Left ventricle myocardium inferior (tissue), 1 donor: ENCODE measurements at regions not wholly inside any gene's neighbourhood (a gene's known extent, or its start where the extent isn't known, plus 50 kb on each side); places are given as distances from the start of the nearest gene placed in this dataset.

Experiments
- DNase-seq: peaks from one replicate; pipeline ENCODE4 v3.0.0-alpha.2; 2020
- H3K27ac ChIP-seq: fragments of 200-600 bp; replicated peaks from 2 replicates; pipeline ENCODE4 v1.8.0; 2021
- H3K27me3 ChIP-seq: fragments of 200-600 bp; 2 replicates; pipeline ENCODE4 v1.8.0; 2021; ENCODE audit warnings: low read depth
- H3K36me3 ChIP-seq: fragments of 200-600 bp; 2 replicates; pipeline ENCODE4 v1.8.0; 2021
- H3K4me1 ChIP-seq: fragments of 200-600 bp; 2 replicates; pipeline ENCODE4 v1.8.0; 2021
- H3K4me3 ChIP-seq: fragments of 200-600 bp; 2 replicates; pipeline ENCODE4 v1.8.0; 2021; ENCODE audit warnings: mild to moderate bottlenecking, moderate library complexity
- H3K9me3 ChIP-seq: fragments of 200-600 bp; replicated peaks from 2 replicates; pipeline ENCODE4 v1.8.0; 2021
- intact Hi-C: fragments of 100-400 bp; cut with micrococcal nuclease; formaldehyde crosslinking; loops from one replicate; pipeline ENCODE4 v1.11.0; 2022
- TF ChIP-seq, protein P1 (sequence below): fragments of 200-600 bp; IDR thresholded peaks from 2 replicates; pipeline ENCODE4 v1.8.0; 2021; ENCODE audit warnings: antibody characterized with exemption, mild to moderate bottlenecking, borderline replicate concordance
- donor health status: DM: no; HTN: yes; CAD: no; lungs with severe emphysema.

- H3K9me3 ChIP-seq, result peaks cover 4% of the 10 kb centered on the region
- no peak for DNase-seq
- H3K4me1 ChIP-seq, result no peaks in the 10 kb centered on the region
- no peak overlapping the region for H3K4me3 ChIP-seq
- H3K36me3 ChIP-seq, result no peaks in the 10 kb centered on the region
- H3K27me3 ChIP-seq, result peaks cover 3% of the 10 kb centered on the region
- intact Hi-C loops, result no loop called here
- TF ChIP-seq, protein P1, sequence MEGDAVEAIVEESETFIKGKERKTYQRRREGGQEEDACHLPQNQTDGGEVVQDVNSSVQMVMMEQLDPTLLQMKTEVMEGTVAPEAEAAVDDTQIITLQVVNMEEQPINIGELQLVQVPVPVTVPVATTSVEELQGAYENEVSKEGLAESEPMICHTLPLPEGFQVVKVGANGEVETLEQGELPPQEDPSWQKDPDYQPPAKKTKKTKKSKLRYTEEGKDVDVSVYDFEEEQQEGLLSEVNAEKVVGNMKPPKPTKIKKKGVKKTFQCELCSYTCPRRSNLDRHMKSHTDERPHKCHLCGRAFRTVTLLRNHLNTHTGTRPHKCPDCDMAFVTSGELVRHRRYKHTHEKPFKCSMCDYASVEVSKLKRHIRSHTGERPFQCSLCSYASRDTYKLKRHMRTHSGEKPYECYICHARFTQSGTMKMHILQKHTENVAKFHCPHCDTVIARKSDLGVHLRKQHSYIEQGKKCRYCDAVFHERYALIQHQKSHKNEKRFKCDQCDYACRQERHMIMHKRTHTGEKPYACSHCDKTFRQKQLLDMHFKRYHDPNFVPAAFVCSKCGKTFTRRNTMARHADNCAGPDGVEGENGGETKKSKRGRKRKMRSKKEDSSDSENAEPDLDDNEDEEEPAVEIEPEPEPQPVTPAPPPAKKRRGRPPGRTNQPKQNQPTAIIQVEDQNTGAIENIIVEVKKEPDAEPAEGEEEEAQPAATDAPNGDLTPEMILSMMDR, result no peak
- no peak overlapping the region for H3K27ac ChIP-seq
Observed at GRCh38 chr3:157956176-157956575, 150.0 kb downstream of the SHOX2 start.

GRCh38 chr3:157953565-157953964 lies 152.7 kb downstream of the SHOX2 start:
- no peak for DNase-seq
- Histone ChIP-seq H3K9me3 (peaks cover 8% of the 10 kb centered on the region), H3K4me1 (no peaks in the 10 kb centered on the region), H3K27me3 (peaks cover 3% of the 10 kb centered on the region), H3K36me3 (no peaks in the 10 kb centered on the region), H3K4me3 (no peak overlapping the region), H3K27ac (no peak overlapping the region)
- TF ChIP-seq, protein P1, result no peak
- intact Hi-C loops, result no loop called here

GRCh38 chr3:157948605-157949383 lies 157.4 kb downstream of the SHOX2 start:
- no peaks in the 10 kb centered on the region for H3K4me1 ChIP-seq
- H3K27ac ChIP-seq, result no peak overlapping the region
- H3K36me3 ChIP-seq, result no peaks in the 10 kb centered on the region
- H3K9me3 ChIP-seq, result peaks cover 8% of the 10 kb centered on the region
- intact Hi-C loops, result no loop called here
- H3K4me3 ChIP-seq, result no peak overlapping the region
- no peaks in the 10 kb centered on the region for H3K27me3 ChIP-seq
- DNase-seq, result no peak
- TF ChIP-seq, protein P1, result no peak

DNA sequence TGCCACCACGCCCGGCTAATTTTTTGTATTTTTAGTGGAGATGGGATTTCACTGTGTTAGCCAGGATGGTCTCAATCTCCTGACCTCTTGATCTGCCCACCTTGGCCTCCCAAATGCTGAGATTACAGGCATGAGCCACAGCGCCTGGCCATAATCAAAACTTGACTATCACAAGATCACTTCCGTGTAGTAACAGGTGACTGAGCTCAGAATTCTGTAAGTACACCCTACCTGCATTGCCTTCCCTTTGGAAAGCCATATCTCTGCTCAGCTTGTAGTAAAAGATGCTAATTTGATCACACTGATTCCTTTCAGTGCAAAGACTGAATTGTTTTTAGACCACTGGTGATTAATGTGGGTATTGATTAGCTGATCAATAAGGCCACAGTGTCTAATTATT lies 167.1 kb downstream of the SHOX2 start:
- TF ChIP-seq, protein P1, result no peak
- no peaks in the 10 kb centered on the region for H3K36me3 ChIP-seq
- H3K27me3 ChIP-seq, result peaks cover 3% of the 10 kb centered on the region
- H3K4me1 ChIP-seq, result no peaks in the 10 kb centered on the region
- intact Hi-C loops, result no loop called here
- H3K27ac ChIP-seq, result no peak overlapping the region
- no peak for DNase-seq
- H3K4me3 ChIP-seq, result no peak overlapping the region
- H3K9me3 ChIP-seq, result no peaks in the 10 kb centered on the region

DNA sequence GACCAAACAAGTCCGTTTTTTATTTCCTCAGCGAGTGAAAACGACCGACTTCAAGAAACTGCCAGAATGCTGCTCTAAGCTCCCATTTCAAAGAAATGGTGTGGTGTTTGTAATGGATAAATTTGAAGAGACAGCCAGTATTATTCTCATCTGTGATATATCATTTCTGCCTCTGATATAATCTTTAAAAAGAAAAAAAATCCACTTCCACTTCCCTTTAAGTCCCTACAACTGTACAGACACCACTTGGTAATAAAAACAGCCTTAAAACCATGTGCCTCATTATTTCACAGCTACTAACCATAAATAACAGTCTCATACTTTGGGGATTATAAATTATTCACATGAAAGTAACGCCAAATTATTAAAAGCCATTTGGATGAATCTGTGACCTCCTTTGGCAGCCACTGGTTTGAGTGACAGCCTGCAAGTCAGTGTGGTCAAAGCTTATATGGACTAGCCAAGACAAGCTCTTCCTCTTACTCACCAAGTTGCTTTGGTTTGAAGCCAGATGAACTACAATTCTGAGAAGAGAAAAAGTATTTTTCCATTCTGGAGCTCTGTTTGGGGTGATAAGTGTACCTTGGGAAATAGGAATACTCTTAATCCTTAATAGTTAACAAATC lies 168.0 kb downstream of the SHOX2 start:
- intact Hi-C loops, result no loop called here
- Histone ChIP-seq H3K27ac (no peak overlapping the region), H3K4me1 (no peaks in the 10 kb centered on the region), H3K27me3 (peaks cover 3% of the 10 kb centered on the region), H3K4me3 (no peak overlapping the region), H3K36me3 (no peaks in the 10 kb centered on the region), H3K9me3 (no peaks in the 10 kb centered on the region)
- DNase-seq, result no peak
- TF ChIP-seq, protein P1, result no peak
